ENCODE measurements at regions not wholly inside any gene's neighbourhood (a gene's known extent, or its start where the extent isn't known, plus 50 kb on each side); places are given as distances from the start of the nearest gene placed in this dataset.

GRCh38 chr4:32752962-32753361, 2032.8 kb downstream of the PCDH7 start:
- ATAC-seq (ENCODE audit: low FRiP score in 2 of 2), result peak in 1 of 2 donors; percentile 26
- Histone ChIP-seq H3K27ac (no peak overlapping the region), H3K9me3 (peaks cover 0 to 6% (median 0%) of the 10 kb centered on the region in 4 donors), H3K27me3 (no peaks in the 10 kb centered on the region), H3K36me3 (no peaks in the 10 kb centered on the region), H3K4me1 (no peaks in the 10 kb centered on the region), H3K4me3 (no peak overlapping the region)
- peak in 1 of 2 donors; percentile 45 for DNase-seq
- TF ChIP-seq CTCF (IDR thresholded peaks at IDR 0.05) (no peak), EP300 (IDR thresholded peaks at IDR 0.05) (peak in 1 of 4 donors; percentile 32)
- WGBS, 2 donors, result 47 to 61% methylated on average over 4 of the region's 4 CpGs

- no peak for TF ChIP-seq EP300 (IDR thresholded peaks at IDR 0.05)
- no peak for TF ChIP-seq POLR2A (IDR thresholded peaks at IDR 0.05)
- Histone ChIP-seq H3K4me3 (no peak overlapping the region), H3K9me3 (no peaks in the 10 kb centered on the region), H3K4me1 (no peaks in the 10 kb centered on the region), H3K27ac (no peak overlapping the region), H3K36me3 (no peaks in the 10 kb centered on the region), H3K27me3 (no peaks in the 10 kb centered on the region)
- WGBS, 2 donors, result 93 to 100% methylated on average over 2 of the region's 2 CpGs
- DNase-seq (no peak), ATAC-seq (ENCODE audit: low FRiP score in 2 of 2) (no peak)
Observed at GRCh38 chr4:32768664-32769389, 2048.7 kb downstream of the PCDH7 start.

- DNase-seq, result no peak
- H3K4me3 ChIP-seq, result no peak overlapping the region
- H3K4me1 ChIP-seq, result no peaks in the 10 kb centered on the region
- 66 to 75% methylated on average over 6 of the region's 6 CpGs for WGBS, 2 donors
- ATAC-seq (ENCODE audit: low FRiP score in 2 of 2), result no peak
- H3K27ac ChIP-seq, result no peak overlapping the region
- no peaks in the 10 kb centered on the region for H3K9me3 ChIP-seq
- no peaks in the 10 kb centered on the region for H3K36me3 ChIP-seq
- TF ChIP-seq CTCF (IDR thresholded peaks at IDR 0.05), result no peak
- no peak for TF ChIP-seq EP300 (IDR thresholded peaks at IDR 0.05)
- no peak for TF ChIP-seq POLR2A (IDR thresholded peaks at IDR 0.05)
- TF ChIP-seq POLR2AphosphoS5 (IDR thresholded peaks at IDR 0.05), result no peak
- no peaks in the 10 kb centered on the region for H3K27me3 ChIP-seq
Observed at GRCh38 chr4:32771491-32771890, 2051.3 kb downstream of the PCDH7 start.

- ATAC-seq (ENCODE audit: low FRiP score in 2 of 2), result peak in 1 of 2 donors; percentile 65
Observed at GRCh38 chr4:32775049-32775448, 2054.9 kb downstream of the PCDH7 start.

More at GRCh38 chr4:32775049-32775448, 2054.9 kb downstream of the PCDH7 start:
- TF ChIP-seq EP300 (IDR thresholded peaks at IDR 0.05) (no peak), POLR2AphosphoS5 (IDR thresholded peaks at IDR 0.05) (no peak), CTCF (IDR thresholded peaks at IDR 0.05) (peak in 3 of 6 experiments; percentile 26 to 32 (median 26)), POLR2A (IDR thresholded peaks at IDR 0.05) (no peak)
- Histone ChIP-seq H3K4me1 (no peaks in the 10 kb centered on the region), H3K9me3 (no peaks in the 10 kb centered on the region), H3K36me3 (no peaks in the 10 kb centered on the region), H3K27me3 (no peaks in the 10 kb centered on the region), H3K27ac (no peak overlapping the region), H3K4me3 (no peak overlapping the region)
- WGBS, 2 donors, result 48 to 61% methylated on average over 5 of the region's 5 CpGs
- no peak for DNase-seq
